ENCODE measurements at regions not wholly inside any gene's neighbourhood (a gene's known extent, or its start where the extent isn't known, plus 50 kb on each side); places are given as distances from the start of the nearest gene placed in this dataset.

GRCh38 chr3:30440147-30440604 is 166.2 kb upstream of the TGFBR2 start:
- H3F3A ChIP-seq (ENCODE audit: low read depth), result 0 out of 2 replicates have a peak, but pooled peaks cover 4% of the 10 kb centered on the region
- no peaks in the 10 kb centered on the region for H3K36me3 ChIP-seq (ENCODE audit: insufficient read depth, low read length)
- no peaks in the 10 kb centered on the region for H3K79me2 ChIP-seq (ENCODE audit: insufficient read depth, low read length)
- H3K9ac ChIP-seq (ENCODE audit: low read depth, low read length, poor library complexity, severe bottlenecking), result no peak overlapping the region
- H3K4me1 ChIP-seq (ENCODE audit: insufficient read depth, low read length, poor library complexity, severe bottlenecking), result peaks cover 20% of the 10 kb centered on the region
- no peaks in the 10 kb centered on the region for H3K9me3 ChIP-seq (ENCODE audit: insufficient read depth, low read depth, low read length)
- H2AFZ ChIP-seq (ENCODE audit: low read length), result no peak overlapping the region
- no peak overlapping the region for H3K4me2 ChIP-seq (ENCODE audit: low read depth, low read length, poor library complexity, severe bottlenecking)
- no peak for TF ChIP-seq CTCF (conservative IDR thresholded peaks at IDR 0.05; ENCODE audit: low read length)
- TF ChIP-seq EZH2phosphoT487 (IDR thresholded peaks at IDR 0.05; ENCODE audit: borderline replicate concordance), result no peak
- no peaks in the 10 kb centered on the region for H3K9me2 ChIP-seq (replicated peaks; ENCODE audit: low read depth, low read length)
- no peaks in the 10 kb centered on the region for H4K20me1 ChIP-seq (ENCODE audit: insufficient read depth, low read length, poor library complexity, severe bottlenecking)
- no peak overlapping the region for H3K4me3 ChIP-seq (ENCODE audit: low read length, poor library complexity, severe bottlenecking)
- H3K27me3 ChIP-seq (ENCODE audit: insufficient read depth, low read length, poor library complexity, severe bottlenecking), result peaks cover 8% of the 10 kb centered on the region

GRCh38 chr3:30440880-30441279 is 165.5 kb upstream of the TGFBR2 start:
- Histone ChIP-seq H3F3A (ENCODE audit: low read depth) (no peaks in the 10 kb centered on the region), H2AFZ (ENCODE audit: low read length) (no peak overlapping the region)

GRCh38 chr3:30443756-30444673 is 162.4 kb upstream of the TGFBR2 start:
- Histone ChIP-seq H3K36me3 (ENCODE audit: insufficient read depth, low read length) (no peaks in the 10 kb centered on the region), H3K9ac (ENCODE audit: low read depth, low read length, poor library complexity, severe bottlenecking) (no peak overlapping the region), H3K9me2 (replicated peaks; ENCODE audit: low read depth, low read length) (no peaks in the 10 kb centered on the region), H3K9me3 (ENCODE audit: insufficient read depth, low read depth, low read length) (no peaks in the 10 kb centered on the region), H3K4me1 (ENCODE audit: insufficient read depth, low read length, poor library complexity, severe bottlenecking) (no peaks in the 10 kb centered on the region), H2AFZ (ENCODE audit: low read length) (no peak overlapping the region), H3K4me3 (ENCODE audit: low read length, poor library complexity, severe bottlenecking) (no peak overlapping the region), H3F3A (ENCODE audit: low read depth) (no peaks in the 10 kb centered on the region), H3K27me3 (ENCODE audit: insufficient read depth, low read length, poor library complexity, severe bottlenecking) (peaks cover 8% of the 10 kb centered on the region), H3K4me2 (ENCODE audit: low read depth, low read length, poor library complexity, severe bottlenecking) (no peak overlapping the region), H3K79me2 (ENCODE audit: insufficient read depth, low read length) (no peaks in the 10 kb centered on the region), H4K20me1 (ENCODE audit: insufficient read depth, low read length, poor library complexity, severe bottlenecking) (no peaks in the 10 kb centered on the region)
- TF ChIP-seq CTCF (conservative IDR thresholded peaks at IDR 0.05; ENCODE audit: low read length), result no peak
- no peak for TF ChIP-seq EZH2phosphoT487 (IDR thresholded peaks at IDR 0.05; ENCODE audit: borderline replicate concordance)

More at GRCh38 chr3:30440880-30441279, 165.5 kb upstream of the TGFBR2 start:
- Histone ChIP-seq H3K4me1 (ENCODE audit: insufficient read depth, low read length, poor library complexity, severe bottlenecking) (peaks cover 15% of the 10 kb centered on the region), H4K20me1 (ENCODE audit: insufficient read depth, low read length, poor library complexity, severe bottlenecking) (no peaks in the 10 kb centered on the region), H3K9ac (ENCODE audit: low read depth, low read length, poor library complexity, severe bottlenecking) (no peak overlapping the region), H3K36me3 (ENCODE audit: insufficient read depth, low read length) (no peaks in the 10 kb centered on the region), H3K9me2 (replicated peaks; ENCODE audit: low read depth, low read length) (no peaks in the 10 kb centered on the region), H3K27me3 (ENCODE audit: insufficient read depth, low read length, poor library complexity, severe bottlenecking) (peaks cover 8% of the 10 kb centered on the region), H3K79me2 (ENCODE audit: insufficient read depth, low read length) (no peaks in the 10 kb centered on the region), H3K4me3 (ENCODE audit: low read length, poor library complexity, severe bottlenecking) (no peak overlapping the region), H3K4me2 (ENCODE audit: low read depth, low read length, poor library complexity, severe bottlenecking) (no peak overlapping the region), H3K9me3 (ENCODE audit: insufficient read depth, low read depth, low read length) (no peaks in the 10 kb centered on the region)
- no peak for TF ChIP-seq CTCF (conservative IDR thresholded peaks at IDR 0.05; ENCODE audit: low read length)
